Fibroblast of upper back skin (primary cell): ENCODE measurements at regions not wholly inside any gene's neighbourhood (a gene's known extent, or its start where the extent isn't known, plus 50 kb on each side); places are given as distances from the start of the nearest gene placed in this dataset.

Experiments used
- DNase-seq: peaks from one replicate; pipeline ENCODE4 v3.0.0-alpha.2; 2013

GRCh38 chr21:23292292-23292691 lies 2294.1 kb downstream of the NCAM2 start:
- no peak for DNase-seq

DNA sequence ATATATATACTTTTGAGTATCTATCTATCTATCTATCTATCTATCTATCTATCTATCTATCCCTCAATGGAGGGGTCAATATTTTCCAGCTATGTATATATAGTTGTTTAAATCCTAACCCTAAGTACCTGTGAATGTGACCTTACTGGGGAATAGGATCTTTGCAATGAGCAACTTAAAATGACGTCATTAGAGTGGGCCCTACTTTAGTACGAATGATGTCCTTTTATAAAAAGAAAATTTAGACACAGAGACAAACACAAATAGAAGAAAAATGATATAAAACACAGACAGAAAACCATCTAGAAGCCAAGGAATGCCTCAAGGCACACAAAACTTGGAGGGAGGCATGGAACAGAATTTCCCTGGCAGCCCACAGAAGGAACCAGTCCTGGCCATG lies 2283.7 kb downstream of the NCAM2 start:
- no peak for DNase-seq

GRCh38 chr21:23249760-23250159 lies 2251.6 kb downstream of the NCAM2 start:
- DNase-seq = no peak

DNA sequence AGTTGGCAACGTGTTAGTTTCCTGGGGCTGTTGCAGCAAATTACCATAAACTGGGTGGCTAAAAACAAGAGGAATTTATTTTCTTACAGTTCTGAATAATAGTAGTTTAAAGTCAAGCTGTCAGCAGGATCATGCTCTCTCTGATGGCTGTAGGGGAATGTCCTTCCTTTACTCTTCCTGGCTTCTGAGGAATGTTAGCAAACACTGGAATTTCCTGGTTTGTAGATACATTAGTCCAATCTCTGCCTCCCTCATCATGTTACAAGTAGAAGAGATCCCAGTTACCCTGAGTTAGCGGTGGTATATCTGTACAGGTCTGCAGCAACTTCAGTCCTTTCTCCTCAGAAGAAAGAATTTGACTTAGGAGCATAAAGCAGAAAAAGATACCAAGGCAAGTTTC lies 2249.1 kb downstream of the NCAM2 start:
- DNase-seq = peak; percentile 0

DNA sequence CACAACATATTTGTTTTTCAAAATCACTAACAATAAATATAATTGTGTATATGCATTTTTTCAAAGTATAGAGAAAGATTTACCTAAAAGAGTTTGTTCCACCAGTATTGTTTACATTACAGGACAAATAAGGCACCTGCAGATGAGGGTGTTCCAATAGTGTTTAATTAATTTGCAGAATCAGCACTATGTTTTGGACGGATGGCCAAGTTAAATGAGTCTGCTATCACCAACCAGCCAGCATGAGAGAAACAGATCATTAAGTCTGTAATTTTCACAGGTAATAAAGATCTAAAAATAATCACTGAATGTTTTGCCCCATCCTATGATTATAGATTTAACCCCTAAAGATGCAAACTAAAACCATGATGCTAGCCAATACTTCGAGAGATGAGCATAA lies 2247.0 kb downstream of the NCAM2 start:
- no peak for DNase-seq

GRCh38 chr21:23223882-23224281 lies 2225.7 kb downstream of the NCAM2 start:
- no peak for DNase-seq

GRCh38 chr21:23218667-23219066 lies 2220.5 kb downstream of the NCAM2 start:
- DNase-seq = no peak

DNA sequence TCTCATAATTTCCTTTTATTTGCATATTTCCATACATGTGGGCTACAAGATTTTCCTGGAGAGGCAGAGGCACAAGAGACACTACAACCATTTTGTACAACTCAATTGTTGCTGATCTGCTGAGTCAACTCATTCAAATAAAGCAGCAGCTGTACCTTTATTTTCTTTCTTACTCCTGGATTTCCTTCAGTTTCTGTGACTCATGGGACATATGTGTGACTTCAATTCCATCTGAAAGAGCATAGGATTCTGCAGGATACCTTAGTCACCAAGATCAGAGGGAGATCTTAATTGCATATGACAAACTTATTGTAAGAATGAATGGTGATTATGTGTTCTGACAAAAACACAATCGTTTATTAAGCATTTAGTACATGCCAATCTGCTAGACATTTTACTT lies 2219.4 kb downstream of the NCAM2 start:
- no peak for DNase-seq

GRCh38 chr21:23215261-23215660 lies 2217.1 kb downstream of the NCAM2 start:
- no peak for DNase-seq
